HEK293T (cell line): ENCODE measurements at regions not wholly inside any gene's neighbourhood (a gene's known extent, or its start where the extent isn't known, plus 50 kb on each side); places are given as distances from the start of the nearest gene placed in this dataset.

Experiments used
- CTCF ChIA-PET: fragments of 350-600 bp; formaldehyde crosslinking; extraction: SDS; loops from one replicate; lab custom pipeline; 2021; ENCODE audit warnings: antibody characterized with exemption, inconsistent platforms; lab: Yijun Ruan, JAX
- POLR2A ChIA-PET: fragments of 350-600 bp; formaldehyde crosslinking; extraction: SDS; loops from one replicate; lab custom pipeline; 2020; ENCODE audit warnings: antibody characterized with exemption, inconsistent platforms; lab: Yijun Ruan, JAX
- DNase-seq: peaks from one replicate; pipeline ENCODE4 v3.0.0; 2012; ENCODE audit warnings: mixed read lengths; ENCODE audit errors: extremely low spot score
- ARNT ChIP-seq: fragments of 450-650 bp; IDR thresholded peaks from 2 replicates; pipeline ENCODE4 v1.6.1; 2017; ENCODE audit warnings: mild to moderate bottlenecking
- BHLHE40 ChIP-seq: fragments of 450-650 bp; IDR thresholded peaks from 2 replicates; pipeline ENCODE4 v1.6.1; 2016; ENCODE audit warnings: mild to moderate bottlenecking, moderate library complexity, borderline replicate concordance
- CTBP1 ChIP-seq: fragments of 450-650 bp; IDR thresholded peaks from 2 replicates; pipeline ENCODE4 v1.6.1; 2016; ENCODE audit warnings: borderline replicate concordance
- ELF4 ChIP-seq: fragments of 450-650 bp; IDR thresholded peaks from 2 replicates; pipeline ENCODE4 v1.6.1; 2017; ENCODE audit warnings: antibody characterized with exemption
- FOXA1 ChIP-seq: fragments of 450-650 bp; IDR thresholded peaks from 2 replicates; pipeline ENCODE4 v1.6.1; 2016; ENCODE audit warnings: mild to moderate bottlenecking
- FOXK2 ChIP-seq: fragments of 450-650 bp; IDR thresholded peaks from 2 replicates; pipeline ENCODE4 v1.6.1; 2016; ENCODE audit warnings: mild to moderate bottlenecking
- FOXM1 ChIP-seq: fragments of 450-650 bp; IDR thresholded peaks from 2 replicates; pipeline ENCODE4 v1.6.1; 2017; ENCODE audit warnings: mild to moderate bottlenecking, borderline replicate concordance
- HDGF ChIP-seq: fragments of 450-650 bp; IDR thresholded peaks from 2 replicates; pipeline ENCODE4 v1.6.1; 2017; ENCODE audit warnings: antibody characterized with exemption, borderline replicate concordance
- L3MBTL2 ChIP-seq: fragments of 450-650 bp; conservative IDR thresholded peaks from 2 replicates; pipeline ENCODE4 v1.6.1; 2016; ENCODE audit warnings: mild to moderate bottlenecking
- LEF1 ChIP-seq: fragments of 450-650 bp; IDR thresholded peaks from 2 replicates; pipeline ENCODE4 v1.6.1; 2017; ENCODE audit warnings: mild to moderate bottlenecking, borderline replicate concordance
- NFRKB ChIP-seq: fragments of 450-650 bp; IDR thresholded peaks from 2 replicates; pipeline ENCODE4 v1.6.1; 2016; ENCODE audit warnings: mild to moderate bottlenecking, moderate library complexity
- PKNOX1 ChIP-seq: fragments of 450-650 bp; IDR thresholded peaks from 2 replicates; pipeline ENCODE4 v1.6.1; 2016
- SP1 ChIP-seq: fragments of 450-650 bp; IDR thresholded peaks from 2 replicates; pipeline ENCODE4 v1.6.1; 2017
- SUZ12 ChIP-seq: fragments of 450-650 bp; IDR thresholded peaks from 2 replicates; pipeline ENCODE4 v1.6.1; 2016; ENCODE audit warnings: mild to moderate bottlenecking
- TARDBP ChIP-seq: fragments of 450-650 bp; IDR thresholded peaks from 2 replicates; pipeline ENCODE4 v1.6.1; 2016
- ZNF384 ChIP-seq: fragments of 450-650 bp; IDR thresholded peaks from 2 replicates; pipeline ENCODE4 v1.6.1; 2016

- TF ChIP-seq ZNF384 (no peak), SUZ12 (no peak), FOXM1 (no peak), L3MBTL2 (no peak), TARDBP (no peak), PKNOX1 (no peak)
- ChIA-PET CTCF (no interaction called here), POLR2A (no interaction called here)
- no peak for DNase-seq
Measured at GRCh38 chr4:116500225-116500624, 585.2 kb downstream of the TRAM1L1 start.

- POLR2A ChIA-PET, result no interaction called here
Measured at GRCh38 chr4:116489739-116490138, 595.6 kb downstream of the TRAM1L1 start.

GRCh38 chr4:116486401-116486800, 599.0 kb downstream of the TRAM1L1 start:
- POLR2A ChIA-PET, result no interaction called here
- CTCF ChIA-PET, result no interaction called here
- no peak for DNase-seq
- TF ChIP-seq ELF4, result no peak
- no peak for TF ChIP-seq FOXM1
- TF ChIP-seq L3MBTL2, result no peak
- TF ChIP-seq PKNOX1, result no peak
- TF ChIP-seq FOXA1, result no peak
- TF ChIP-seq ARNT, result no peak

More at GRCh38 chr4:116489739-116490138, 595.6 kb downstream of the TRAM1L1 start:
- DNase-seq, result no peak
- CTCF ChIA-PET, result no interaction called here
- TF ChIP-seq TARDBP, result no peak
- TF ChIP-seq CTBP1, result no peak
- TF ChIP-seq ELF4, result no peak
- no peak for TF ChIP-seq SUZ12
- no peak for TF ChIP-seq HDGF
- no peak for TF ChIP-seq FOXM1
- TF ChIP-seq BHLHE40, result no peak
- TF ChIP-seq PKNOX1, result no peak
- no peak for TF ChIP-seq NFRKB
- no peak for TF ChIP-seq L3MBTL2
- no peak for TF ChIP-seq FOXA1

GRCh38 chr4:116480546-116480945, 604.8 kb downstream of the TRAM1L1 start:
- ChIA-PET POLR2A (no interaction called here), CTCF (no interaction called here)
- TF ChIP-seq LEF1 (no peak), HDGF (no peak), PKNOX1 (no peak), CTBP1 (no peak), L3MBTL2 (no peak), FOXA1 (no peak), ARNT (no peak), ZNF384 (no peak), FOXK2 (no peak)
- DNase-seq, result no peak

GRCh38 chr4:116478343-116478742, 607.0 kb downstream of the TRAM1L1 start:
- ChIA-PET POLR2A (no interaction called here), CTCF (no interaction called here)
- DNase-seq, result no peak
- TF ChIP-seq ARNT, result no peak
- TF ChIP-seq SUZ12, result no peak
- no peak for TF ChIP-seq L3MBTL2
- no peak for TF ChIP-seq ELF4
- no peak for TF ChIP-seq NFRKB
- no peak for TF ChIP-seq PKNOX1
- no peak for TF ChIP-seq ZNF384
- TF ChIP-seq BHLHE40, result no peak
- no peak for TF ChIP-seq TARDBP
- no peak for TF ChIP-seq LEF1
- no peak for TF ChIP-seq FOXM1
- TF ChIP-seq CTBP1, result no peak
- TF ChIP-seq FOXK2, result no peak
- no peak for TF ChIP-seq HDGF
- TF ChIP-seq SP1, result no peak
- no peak for TF ChIP-seq FOXA1

GRCh38 chr4:116469582-116469981, 615.8 kb downstream of the TRAM1L1 start:
- no peak for DNase-seq
- CTCF ChIA-PET, result no interaction called here
- no peak for TF ChIP-seq LEF1
- no peak for TF ChIP-seq L3MBTL2
- no peak for TF ChIP-seq TARDBP
- TF ChIP-seq SP1, result no peak
- no peak for TF ChIP-seq NFRKB
- no peak for TF ChIP-seq HDGF
- no peak for TF ChIP-seq ARNT
- TF ChIP-seq FOXM1, result no peak
- POLR2A ChIA-PET, result no interaction called here
